Gastroesophageal sphincter (tissue), 4 donors: ENCODE measurements at regions not wholly inside any gene's neighbourhood (a gene's known extent, or its start where the extent isn't known, plus 50 kb on each side); places are given as distances from the start of the nearest gene placed in this dataset.

Experiments used
- ATAC-seq: fragments of 150-250 bp; one replicate; pipeline ENCODE4 v1.9.1; 2016; ENCODE audit warnings: mild to moderate bottlenecking, moderate library complexity
- H3K27ac ChIP-seq, 4 donors: fragments of 200-600 bp; sonication (generic) in 3 of 4; 1 replicate in 3 of 4; 2 replicates in 1 of 4; pipeline ENCODE4 v1.5.1; 2016 to 2019
- H3K27me3 ChIP-seq: fragments of 200-600 bp; sonication (generic); one replicate; pipeline ENCODE4 v1.5.1; 2019
- H3K36me3 ChIP-seq, 2 donors: fragments of 200-600 bp; sonication (generic); one replicate each; pipeline ENCODE4 v1.5.1; 2019; ENCODE audit warnings: control low read depth in 1 of 2
- H3K4me1 ChIP-seq, 3 donors: fragments of 200-600 bp; sonication (generic); 1 replicate in 2 of 3; 2 replicates in 1 of 3; pipeline ENCODE4 v1.5.1; 2016 to 2019; ENCODE audit warnings: control low read depth in 2 of 3
- H3K4me3 ChIP-seq, 2 donors: fragments of 200-600 bp; sonication (generic); one replicate each; pipeline ENCODE4 v1.5.1; 2019; ENCODE audit warnings: mild to moderate bottlenecking in 1 of 2, moderate library complexity in 1 of 2
- H3K9me3 ChIP-seq, 3 donors: fragments of 200-600 bp; sonication (generic); one replicate each; pipeline ENCODE4 v1.5.1; 2017 to 2019; ENCODE audit warnings: control low read depth in 2 of 3
- CTCF ChIP-seq, 4 experiments: fragments of 200-600 bp in 2 of 4; fragments of 450-650 bp in 2 of 4; sonication (generic) in 1 of 4; IDR thresholded peaks; one replicate each; pipeline ENCODE4 v1.5.1; 2017 to 2019; ENCODE audit warnings: antibody characterized with exemption in 4 of 4, mild to moderate bottlenecking in 2 of 4, moderate library complexity in 2 of 4
- EP300 ChIP-seq: sonication (generic); formaldehyde crosslinking; IDR thresholded peaks from one replicate; pipeline ENCODE4 v1.6.1; 2017; ENCODE audit warnings: antibody characterized with exemption, mild to moderate bottlenecking
- POLR2A ChIP-seq, 2 donors: fragments of 450-650 bp; IDR thresholded peaks; one replicate each; pipeline ENCODE4 v1.6.1; 2017; ENCODE audit warnings: antibody characterized with exemption in 2 of 2, mild to moderate bottlenecking in 2 of 2, moderate library complexity in 1 of 2
- POLR2AphosphoS5 ChIP-seq: sonication (generic); formaldehyde crosslinking; IDR thresholded peaks from one replicate; pipeline ENCODE4 v1.6.1; 2017; ENCODE audit warnings: antibody characterized with exemption
- WGBS, 2 donors: methylation state at CpG; one replicate each; pipeline ENCODE4 v1.1.5; 2018; ENCODE audit warnings: low coverage in 1 of 2; 5-methylcytosine and 5-hydroxymethylcytosine counted together

- peaks cover 0 to 11% (median 0%) of the 10 kb centered on the region in 3 donors for H3K9me3 ChIP-seq
- no peaks in the 10 kb centered on the region for H3K36me3 ChIP-seq
- no peak overlapping the region for H3K27ac ChIP-seq
- TF ChIP-seq POLR2AphosphoS5: no peak
- TF ChIP-seq EP300: no peak
- TF ChIP-seq CTCF (IDR thresholded peaks at IDR 0.05): no peak
- TF ChIP-seq POLR2A (IDR thresholded peaks at IDR 0.05): no peak
- H3K4me3 ChIP-seq: no peak overlapping the region
- no peaks in the 10 kb centered on the region for H3K4me1 ChIP-seq
- 70 to 90% methylated on average over 4 to 5 of the region's 5 CpGs for WGBS, 2 donors
- peaks cover 26% of the 10 kb centered on the region for H3K27me3 ChIP-seq
- no peak for ATAC-seq
Measured at GRCh38 chr21:35607406-35607805, 452.9 kb downstream of the SETD4 start.

GRCh38 chr21:35606578-35606977, 453.7 kb downstream of the SETD4 start:
- Histone ChIP-seq H3K27me3 (peaks cover 34% of the 10 kb centered on the region), H3K36me3 (no peaks in the 10 kb centered on the region), H3K4me1 (no peaks in the 10 kb centered on the region), H3K27ac (no peak overlapping the region), H3K4me3 (no peak overlapping the region), H3K9me3 (peaks cover 0 to 11% (median 0%) of the 10 kb centered on the region in 3 donors)
- ATAC-seq: no peak
- TF ChIP-seq POLR2A (IDR thresholded peaks at IDR 0.05): no peak
- TF ChIP-seq POLR2AphosphoS5: no peak
- TF ChIP-seq CTCF (IDR thresholded peaks at IDR 0.05): no peak
- TF ChIP-seq EP300: no peak
- WGBS, 2 donors: 63% methylated on average over 2 of the region's 2 CpGs

GRCh38 chr21:35606146-35606545, 454.2 kb downstream of the SETD4 start:
- Histone ChIP-seq H3K4me3 (no peak overlapping the region), H3K9me3 (peaks cover 0 to 11% (median 0%) of the 10 kb centered on the region in 3 donors), H3K36me3 (no peaks in the 10 kb centered on the region), H3K27me3 (peaks cover 34% of the 10 kb centered on the region), H3K4me1 (no peaks in the 10 kb centered on the region), H3K27ac (no peak overlapping the region)
- TF ChIP-seq EP300: no peak
- TF ChIP-seq POLR2AphosphoS5: no peak
- TF ChIP-seq POLR2A (IDR thresholded peaks at IDR 0.05): no peak
- TF ChIP-seq CTCF (IDR thresholded peaks at IDR 0.05): no peak
- WGBS, 2 donors: 77 to 87% methylated on average over 2 to 6 of the region's 6 CpGs
- ATAC-seq: no peak

- WGBS, 2 donors: 80% methylated on average over 2 of the region's 5 CpGs
- H3K27me3 ChIP-seq: peaks cover 31% of the 10 kb centered on the region
- no peaks in the 10 kb centered on the region for H3K36me3 ChIP-seq
- H3K4me3 ChIP-seq: no peak overlapping the region
- no peaks in the 10 kb centered on the region for H3K4me1 ChIP-seq
- no peak for TF ChIP-seq POLR2AphosphoS5
- H3K9me3 ChIP-seq: peaks cover 0 to 11% (median 0%) of the 10 kb centered on the region in 3 donors
- no peak overlapping the region for H3K27ac ChIP-seq
- no peak for ATAC-seq
Measured at GRCh38 chr21:35603494-35603893, 456.8 kb downstream of the SETD4 start.

GRCh38 chr21:35602811-35603362, 457.4 kb downstream of the SETD4 start:
- 50 to 54% methylated on average over 1 to 3 of the region's 7 CpGs for WGBS, 2 donors
- no peak for TF ChIP-seq CTCF (IDR thresholded peaks at IDR 0.05)
- TF ChIP-seq POLR2AphosphoS5: no peak
- no peak for TF ChIP-seq EP300
- TF ChIP-seq POLR2A (IDR thresholded peaks at IDR 0.05): no peak
- Histone ChIP-seq H3K4me3 (no peak overlapping the region), H3K27me3 (peaks cover 31% of the 10 kb centered on the region), H3K9me3 (peaks cover 0 to 11% (median 0%) of the 10 kb centered on the region in 3 donors), H3K4me1 (no peaks in the 10 kb centered on the region), H3K36me3 (no peaks in the 10 kb centered on the region), H3K27ac (no peak overlapping the region)
- ATAC-seq: no peak
